ENCODE measurements at regions not wholly inside any gene's neighbourhood (a gene's known extent, or its start where the extent isn't known, plus 50 kb on each side); places are given as distances from the start of the nearest gene placed in this dataset.

GRCh38 chr16:79768276-79768970 lies 167.9 kb upstream of the MAF start:
- H3K27ac Mint-ChIP-seq = no peak overlapping the region
- H3K27me3 Mint-ChIP-seq = peaks cover 11% of the 10 kb centered on the region
- H3K9me3 Mint-ChIP-seq = no peaks in the 10 kb centered on the region

GRCh38 chr16:79767421-79768275 lies 167.1 kb upstream of the MAF start:
- intact Hi-C loops (cut with micrococcal nuclease) = no loop called here
- no peaks in the 10 kb centered on the region for H3K9me3 Mint-ChIP-seq
- H3K27me3 Mint-ChIP-seq = peaks cover 11% of the 10 kb centered on the region
- peaks cover 27% of the 10 kb centered on the region for H3K4me1 Mint-ChIP-seq (ENCODE audit: low read depth)
- no peak overlapping the region for H3K4me3 Mint-ChIP-seq
- no peaks in the 10 kb centered on the region for H3K36me3 Mint-ChIP-seq (ENCODE audit: low read depth)
- no peak overlapping the region for H3K27ac Mint-ChIP-seq

More at GRCh38 chr16:79768276-79768970, 167.9 kb upstream of the MAF start:
- peaks cover 27% of the 10 kb centered on the region for H3K4me1 Mint-ChIP-seq (ENCODE audit: low read depth)
- H3K36me3 Mint-ChIP-seq (ENCODE audit: low read depth) = no peaks in the 10 kb centered on the region
- intact Hi-C loops (cut with micrococcal nuclease) = no loop called here
- H3K4me3 Mint-ChIP-seq = no peak overlapping the region

GRCh38 chr16:79765901-79766394 lies 165.4 kb upstream of the MAF start:
- Mint-ChIP-seq H3K27me3 (peaks cover 8% of the 10 kb centered on the region), H3K4me1 (ENCODE audit: low read depth) (peaks cover 24% of the 10 kb centered on the region), H3K27ac (no peak overlapping the region), H3K4me3 (no peak overlapping the region), H3K9me3 (no peaks in the 10 kb centered on the region), H3K36me3 (ENCODE audit: low read depth) (no peaks in the 10 kb centered on the region)
- intact Hi-C loops (cut with micrococcal nuclease) = no loop called here

GRCh38 chr16:79765431-79765830 lies 164.9 kb upstream of the MAF start:
- intact Hi-C loops (cut with micrococcal nuclease) = no loop called here
- no peaks in the 10 kb centered on the region for H3K36me3 Mint-ChIP-seq (ENCODE audit: low read depth)
- H3K4me1 Mint-ChIP-seq (ENCODE audit: low read depth) = peaks cover 19% of the 10 kb centered on the region
- no peak overlapping the region for H3K4me3 Mint-ChIP-seq
- H3K27me3 Mint-ChIP-seq = peaks cover 7% of the 10 kb centered on the region
- no peak overlapping the region for H3K27ac Mint-ChIP-seq
- H3K9me3 Mint-ChIP-seq = no peaks in the 10 kb centered on the region

- intact Hi-C loops (cut with micrococcal nuclease) = no loop called here
- H3K27ac Mint-ChIP-seq = no peak overlapping the region
- no peak overlapping the region for H3K4me3 Mint-ChIP-seq
- H3K4me1 Mint-ChIP-seq (ENCODE audit: low read depth) = peaks cover 12% of the 10 kb centered on the region
- H3K27me3 Mint-ChIP-seq = peaks cover 3% of the 10 kb centered on the region
- no peaks in the 10 kb centered on the region for H3K9me3 Mint-ChIP-seq
- no peaks in the 10 kb centered on the region for H3K36me3 Mint-ChIP-seq (ENCODE audit: low read depth)
Measured at GRCh38 chr16:79764415-79765110, 164.0 kb upstream of the MAF start.

- H3K4me3 Mint-ChIP-seq = no peak overlapping the region
- no peaks in the 10 kb centered on the region for H3K27me3 Mint-ChIP-seq
- H3K9me3 Mint-ChIP-seq = no peaks in the 10 kb centered on the region
- H3K27ac Mint-ChIP-seq = no peak overlapping the region
- no peaks in the 10 kb centered on the region for H3K4me1 Mint-ChIP-seq (ENCODE audit: low read depth)
- H3K36me3 Mint-ChIP-seq (ENCODE audit: low read depth) = no peaks in the 10 kb centered on the region
- intact Hi-C loops (cut with micrococcal nuclease) = no loop called here
Measured at GRCh38 chr16:79762217-79762616, 161.7 kb upstream of the MAF start.

GRCh38 chr16:79758615-79759346 lies 158.2 kb upstream of the MAF start:
- H3K27ac Mint-ChIP-seq = no peak overlapping the region
- no peaks in the 10 kb centered on the region for H3K9me3 Mint-ChIP-seq
- no peaks in the 10 kb centered on the region for H3K36me3 Mint-ChIP-seq (ENCODE audit: low read depth)
- H3K4me3 Mint-ChIP-seq = no peak overlapping the region
- no peaks in the 10 kb centered on the region for H3K4me1 Mint-ChIP-seq (ENCODE audit: low read depth)
- intact Hi-C loops (cut with micrococcal nuclease) = no loop called here
- no peaks in the 10 kb centered on the region for H3K27me3 Mint-ChIP-seq

- no peak overlapping the region for H3K27ac Mint-ChIP-seq
Measured at GRCh38 chr16:79757968-79758367, 157.4 kb upstream of the MAF start.

GRCh38 chr16:79757163-79757562 lies 156.6 kb upstream of the MAF start:
- H3K27ac Mint-ChIP-seq = no peak overlapping the region
- no peaks in the 10 kb centered on the region for H3K4me1 Mint-ChIP-seq (ENCODE audit: low read depth)
- no peaks in the 10 kb centered on the region for H3K36me3 Mint-ChIP-seq (ENCODE audit: low read depth)
- H3K27me3 Mint-ChIP-seq = no peaks in the 10 kb centered on the region
- H3K9me3 Mint-ChIP-seq = no peaks in the 10 kb centered on the region
- intact Hi-C loops (cut with micrococcal nuclease) = no loop called here
- no peak overlapping the region for H3K4me3 Mint-ChIP-seq

More at GRCh38 chr16:79757968-79758367, 157.4 kb upstream of the MAF start:
- no peaks in the 10 kb centered on the region for H3K27me3 Mint-ChIP-seq
- no peaks in the 10 kb centered on the region for H3K9me3 Mint-ChIP-seq
- H3K4me1 Mint-ChIP-seq (ENCODE audit: low read depth) = no peaks in the 10 kb centered on the region
- no peaks in the 10 kb centered on the region for H3K36me3 Mint-ChIP-seq (ENCODE audit: low read depth)
- intact Hi-C loops (cut with micrococcal nuclease) = no loop called here
- no peak overlapping the region for H3K4me3 Mint-ChIP-seq

- H3K27ac Mint-ChIP-seq = no peak overlapping the region
- no peaks in the 10 kb centered on the region for H3K9me3 Mint-ChIP-seq
- no peaks in the 10 kb centered on the region for H3K27me3 Mint-ChIP-seq
- intact Hi-C loops (cut with micrococcal nuclease) = no loop called here
- no peaks in the 10 kb centered on the region for H3K4me1 Mint-ChIP-seq (ENCODE audit: low read depth)
- no peaks in the 10 kb centered on the region for H3K36me3 Mint-ChIP-seq (ENCODE audit: low read depth)
- H3K4me3 Mint-ChIP-seq = no peak overlapping the region
Measured at GRCh38 chr16:79756571-79756970, 156.0 kb upstream of the MAF start.

- Mint-ChIP-seq H3K4me3 (no peak overlapping the region), H3K27ac (no peak overlapping the region)
Measured at GRCh38 chr16:79754501-79754900, 154.0 kb upstream of the MAF start.

GRCh38 chr16:79754081-79754480 lies 153.5 kb upstream of the MAF start:
- no peaks in the 10 kb centered on the region for H3K36me3 Mint-ChIP-seq (ENCODE audit: low read depth)
- no peak overlapping the region for H3K27ac Mint-ChIP-seq
- H3K9me3 Mint-ChIP-seq = peaks cover 9% of the 10 kb centered on the region
- H3K4me3 Mint-ChIP-seq = no peak overlapping the region
- H3K27me3 Mint-ChIP-seq = no peaks in the 10 kb centered on the region
- no peaks in the 10 kb centered on the region for H3K4me1 Mint-ChIP-seq (ENCODE audit: low read depth)
- intact Hi-C loops (cut with micrococcal nuclease) = no loop called here

More at GRCh38 chr16:79754501-79754900, 154.0 kb upstream of the MAF start:
- H3K36me3 Mint-ChIP-seq (ENCODE audit: low read depth) = no peaks in the 10 kb centered on the region
- no peaks in the 10 kb centered on the region for H3K4me1 Mint-ChIP-seq (ENCODE audit: low read depth)
- no peaks in the 10 kb centered on the region for H3K27me3 Mint-ChIP-seq
- peaks cover 5% of the 10 kb centered on the region for H3K9me3 Mint-ChIP-seq
- intact Hi-C loops (cut with micrococcal nuclease) = no loop called here

- Mint-ChIP-seq H3K4me1 (ENCODE audit: low read depth) (no peaks in the 10 kb centered on the region), H3K27me3 (no peaks in the 10 kb centered on the region), H3K27ac (no peak overlapping the region), H3K4me3 (no peak overlapping the region), H3K9me3 (peaks cover 12% of the 10 kb centered on the region), H3K36me3 (ENCODE audit: low read depth) (no peaks in the 10 kb centered on the region)
- intact Hi-C loops (cut with micrococcal nuclease) = no loop called here
Measured at GRCh38 chr16:79753286-79753685, 152.7 kb upstream of the MAF start.

Data from dendritic cell treated with granulocyte-macrophage colony-stimulating factor and Interleukin-4, amounts not matched to agents 40 ng/mL and 50 ng/mL, for 4 days (primary cell).